NCI-H2227 (cell line): ENCODE measurements at regions not wholly inside any gene's neighbourhood (a gene's known extent, or its start where the extent isn't known, plus 50 kb on each side); places are given as distances from the start of the nearest gene placed in this dataset.

Experiments
- DNase-seq: peaks from one replicate; lab custom pipeline; 2025; ENCODE audit not compliant: unreplicated experiment; lab: John Stamatoyannopoulos, UW

- no peak for DNase-seq
Measured at GRCh38 chr7:106957766-106958165, 86.7 kb upstream of the PRKAR2B start.

DNA sequence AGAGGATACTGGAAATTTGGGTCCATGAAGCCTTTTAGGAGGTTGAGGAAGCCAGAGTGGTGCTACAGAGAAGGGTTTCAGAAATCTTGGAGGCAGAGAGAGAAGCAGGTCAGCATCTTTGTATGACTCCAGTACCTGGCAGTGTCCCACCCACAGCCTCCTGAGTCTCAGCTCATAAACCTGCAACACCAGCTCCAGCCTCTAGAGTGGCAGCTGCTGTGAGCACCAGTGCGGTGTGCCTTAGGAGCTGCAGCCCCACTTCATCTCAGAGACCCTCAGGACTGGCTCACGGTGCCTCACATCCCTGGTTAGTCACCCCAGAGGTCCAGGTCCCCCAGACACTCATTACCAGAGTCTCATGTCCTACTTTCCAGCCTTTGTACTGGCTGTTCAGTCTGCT lies 84.8 kb upstream of the PRKAR2B start:
- peak; percentile 18 for DNase-seq

DNA sequence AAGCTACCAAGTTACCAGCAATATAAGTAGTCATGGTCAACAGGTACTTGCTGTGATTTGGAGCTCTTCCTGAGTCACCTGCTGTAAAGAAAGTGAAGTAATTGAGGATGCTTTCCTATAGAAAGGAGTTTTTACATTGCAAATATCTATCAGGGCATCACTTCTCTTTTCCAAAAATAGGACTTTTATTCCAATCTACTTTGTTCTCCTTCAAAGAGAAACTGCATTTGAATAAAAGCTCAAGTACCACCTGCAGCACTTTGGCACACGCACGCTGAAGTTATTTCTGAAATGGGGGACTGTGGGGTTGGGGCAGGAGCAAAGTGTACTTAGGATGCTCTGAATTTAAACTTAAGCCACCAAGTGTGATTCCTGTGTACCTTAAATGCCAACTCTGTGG lies 81.8 kb upstream of the PRKAR2B start:
- DNase-seq = no peak

GRCh38 chr7:106964466-106964865 lies 80.0 kb upstream of the PRKAR2B start:
- DNase-seq = peak; percentile 86

GRCh38 chr7:106965108-106965507 lies 79.4 kb upstream of the PRKAR2B start:
- no peak for DNase-seq

DNA sequence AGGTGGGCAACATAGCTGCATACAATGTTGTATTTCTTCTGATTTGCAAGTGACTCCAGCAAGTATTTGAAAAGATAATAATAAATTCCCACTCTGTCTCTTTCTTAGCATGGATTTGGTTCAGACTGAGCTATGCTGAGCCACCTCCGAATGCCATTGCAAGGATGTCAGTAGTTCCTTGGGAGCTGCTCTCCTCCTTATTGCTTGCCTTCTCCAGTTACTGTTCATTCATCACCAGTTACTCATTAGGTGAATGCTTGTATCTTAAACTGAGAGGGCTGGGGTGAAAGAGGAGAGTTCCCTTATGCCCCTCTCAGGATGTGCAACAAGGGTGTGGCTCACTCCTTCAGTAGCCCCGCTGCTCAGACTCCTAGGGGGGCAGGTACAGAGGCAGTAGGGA lies 78.4 kb upstream of the PRKAR2B start:
- DNase-seq = no peak

DNA sequence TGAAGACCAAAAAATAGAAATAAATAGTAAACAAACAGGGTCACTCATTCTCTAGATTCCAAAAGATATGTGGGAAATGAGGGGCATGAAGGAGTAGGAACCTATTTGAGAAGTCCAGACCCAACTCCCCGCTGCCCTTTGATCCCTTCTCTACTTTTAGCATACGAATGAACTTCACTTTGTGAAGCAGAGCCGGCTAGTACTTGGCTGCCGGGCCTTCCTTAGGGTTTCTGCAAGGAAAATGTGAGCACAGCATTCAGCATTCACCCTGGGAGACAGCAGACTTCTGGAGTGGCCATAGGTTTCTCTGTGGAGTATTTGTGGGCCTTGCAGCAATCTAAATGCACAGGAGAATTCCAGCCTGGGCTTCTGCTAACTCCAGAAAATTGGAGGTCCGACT lies 76.3 kb upstream of the PRKAR2B start:
- no peak for DNase-seq

- peak; percentile 5 for DNase-seq
Measured at GRCh38 chr7:106978425-106979420, 65.8 kb upstream of the PRKAR2B start.

DNA sequence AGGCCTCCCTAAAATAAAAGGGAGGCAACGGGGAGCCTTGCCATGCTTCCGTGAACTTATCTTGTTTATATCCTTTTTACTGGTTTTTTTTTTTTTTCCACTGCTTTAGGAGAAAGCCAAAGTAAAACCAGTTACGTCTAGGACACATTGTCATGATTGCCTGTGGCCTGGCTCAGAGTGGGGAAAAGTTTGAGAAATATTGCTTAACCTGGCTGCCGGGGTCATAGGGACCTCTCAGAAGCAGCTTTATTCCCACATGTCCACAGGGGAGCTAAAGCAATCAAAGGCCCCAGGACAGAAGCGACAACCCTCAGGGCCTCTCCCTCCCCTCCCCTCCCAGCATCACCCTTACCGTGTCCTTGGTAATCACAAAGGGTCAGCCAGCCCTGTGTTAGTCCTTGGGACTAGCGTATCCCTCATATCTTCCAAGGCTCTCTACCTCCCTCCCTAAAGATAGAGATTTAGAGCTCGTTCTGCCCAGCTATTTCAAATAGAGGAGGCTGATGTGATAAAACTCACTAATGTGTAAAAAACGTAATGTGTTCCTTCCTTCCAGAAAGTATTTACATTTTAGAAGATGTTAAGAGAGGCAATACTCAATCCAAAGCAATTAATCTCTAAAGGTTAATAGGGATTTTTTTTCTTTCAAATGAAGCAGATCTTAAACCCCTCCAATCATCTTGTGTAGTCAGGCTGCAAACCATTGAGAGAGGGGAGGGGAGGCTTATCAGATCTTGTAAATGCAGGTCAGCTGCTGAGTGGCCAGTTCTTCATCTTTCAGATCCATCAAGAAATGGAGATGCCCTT lies 64.8 kb upstream of the PRKAR2B start:
- no peak for DNase-seq

DNA sequence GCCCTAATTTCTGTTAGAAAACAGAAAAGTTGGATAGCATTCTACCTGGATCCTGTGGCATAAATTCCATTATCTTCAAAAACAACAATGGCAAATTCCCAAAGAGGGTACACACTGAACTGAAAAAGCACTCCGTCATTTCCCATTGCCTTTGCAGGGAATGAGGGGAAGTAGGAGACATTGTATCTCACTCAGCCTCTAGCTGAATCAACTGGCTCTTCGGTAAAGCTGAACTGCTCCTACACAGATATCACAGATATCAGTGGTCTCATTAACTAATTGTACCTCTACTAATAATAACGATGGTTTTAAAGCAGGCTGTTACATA lies 64.2 kb upstream of the PRKAR2B start:
- no peak for DNase-seq

DNA sequence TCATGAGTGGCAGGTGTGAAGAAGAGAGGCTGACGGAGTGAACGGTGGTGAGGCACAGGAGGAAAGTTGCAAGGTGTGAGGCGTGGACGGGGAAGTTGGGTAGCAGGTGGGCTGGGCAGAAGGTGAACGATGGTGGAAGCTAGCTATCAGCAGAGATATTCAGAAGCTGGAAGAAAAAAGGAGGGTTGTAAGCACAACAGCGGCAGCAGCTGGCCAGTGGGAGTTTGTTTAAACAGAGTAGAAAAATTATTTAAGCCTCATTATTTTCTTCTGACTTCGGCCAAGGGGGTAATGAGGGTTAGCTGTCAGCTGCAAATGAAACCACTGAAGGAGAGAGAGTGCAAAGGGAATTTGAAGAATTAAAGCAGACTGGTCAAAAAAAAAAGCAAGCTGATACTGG lies 62.1 kb upstream of the PRKAR2B start:
- DNase-seq = peak; percentile 43

DNA sequence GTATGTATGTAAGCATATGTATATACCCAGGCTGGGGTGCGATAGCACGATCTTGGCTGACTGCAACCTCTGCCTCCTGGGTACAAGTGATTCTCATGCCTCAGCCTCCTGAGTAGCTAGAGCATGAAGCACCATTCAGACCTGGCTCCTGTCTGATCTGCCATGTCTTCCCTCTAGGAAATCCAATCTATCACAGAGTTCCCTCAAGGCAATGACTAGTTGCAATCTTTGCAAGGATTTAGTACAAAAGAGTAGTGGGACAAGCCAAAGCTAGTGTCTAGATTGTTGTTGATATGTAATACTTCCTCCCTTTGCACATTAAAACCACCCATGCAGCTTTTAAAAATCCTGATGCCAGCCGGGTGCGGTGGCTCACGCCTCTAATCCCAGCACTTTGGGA lies 60.5 kb upstream of the PRKAR2B start:
- no peak for DNase-seq

DNA sequence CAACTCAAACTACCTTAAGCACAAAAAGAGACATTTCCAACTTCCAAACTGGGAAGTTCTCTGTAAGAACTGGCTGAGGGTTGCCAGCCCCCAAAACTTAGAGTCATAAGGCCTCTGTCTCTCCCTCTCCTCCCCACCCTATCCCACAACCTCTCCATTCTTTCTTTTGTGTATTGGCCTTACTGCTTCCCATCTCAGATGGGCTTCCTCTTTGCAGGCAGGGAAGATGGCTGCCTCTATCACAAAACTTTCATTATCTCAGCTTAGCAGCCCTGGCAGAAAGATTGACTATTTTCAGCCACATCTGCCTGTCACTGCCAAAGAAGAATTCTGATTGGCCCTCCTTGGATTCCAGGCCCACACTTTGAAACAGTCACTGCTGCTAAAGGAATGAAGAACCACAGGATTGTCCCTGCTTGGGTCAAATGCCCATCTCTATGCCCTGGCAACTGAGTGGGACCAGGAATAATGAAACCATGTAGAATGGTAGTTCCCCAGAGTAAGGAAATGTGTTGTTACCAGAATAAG lies 58.0 kb upstream of the PRKAR2B start:
- no peak for DNase-seq

- no peak for DNase-seq
Measured at GRCh38 chr7:106987777-106988176, 56.7 kb upstream of the PRKAR2B start.

- no peak for DNase-seq
Measured at GRCh38 chr7:106992511-106992910, 52.0 kb upstream of the PRKAR2B start.
